DOHH2 (cell line): ENCODE measurements at regions not wholly inside any gene's neighbourhood (a gene's known extent, or its start where the extent isn't known, plus 50 kb on each side); places are given as distances from the start of the nearest gene placed in this dataset.
"Not testable (repeated sequence)": the region's sequence is repeated elsewhere in the genome, so short reads cannot be mapped to it uniquely, and the experiment has no call there.

Experiments used
- H3F3A ChIP-seq: fragments of 200-600 bp; sonication (generic), shearing (Covaris generic); 2 replicates; pipeline ENCODE4 v1.6.0; 2016; ENCODE audit warnings: antibody characterized with exemption, mild to moderate bottlenecking; ENCODE audit not compliant: control insufficient read depth, insufficient read depth
- H3K27ac ChIP-seq: fragments of 200-600 bp; sonication (generic); 2 replicates; pipeline ENCODE4 v1.5.1; 2014; ENCODE audit warnings: low read depth, mild to moderate bottlenecking, low read length, moderate library complexity
- H3K27me3 ChIP-seq: fragments of 200-600 bp; sonication (generic); 2 replicates; pipeline ENCODE4 v1.6.1; 2014; ENCODE audit warnings: mild to moderate bottlenecking, low read length, mixed read lengths; ENCODE audit not compliant: control insufficient read depth
- H3K36me3 ChIP-seq: fragments of 200-600 bp; sonication (generic); 2 replicates; pipeline ENCODE4 v1.6.1; 2014; ENCODE audit warnings: mild to moderate bottlenecking, low read length, moderate library complexity, mixed read lengths; ENCODE audit not compliant: control insufficient read depth
- H3K4me1 ChIP-seq: fragments of 200-600 bp; sonication (generic); 2 replicates; pipeline ENCODE4 v1.6.1; 2014; ENCODE audit warnings: mild to moderate bottlenecking, low read length, mixed read lengths; ENCODE audit not compliant: control insufficient read depth
- H3K4me2 ChIP-seq: fragments of 200-600 bp; sonication (generic); 2 replicates; pipeline ENCODE4 v1.6.0; 2014; ENCODE audit warnings: mild to moderate bottlenecking, low read length, moderate library complexity
- H3K4me3 ChIP-seq: fragments of 200-600 bp; sonication (generic); 2 replicates; pipeline ENCODE4 v1.5.1; 2014; ENCODE audit warnings: mild to moderate bottlenecking, low read length, mixed read lengths
- H3K79me2 ChIP-seq: fragments of 200-600 bp; sonication (generic); 2 replicates; pipeline ENCODE4 v1.6.1; 2014; ENCODE audit warnings: mild to moderate bottlenecking, low read length, mixed read lengths; ENCODE audit not compliant: control insufficient read depth
- H3K9me2 ChIP-seq: fragments of 200-600 bp; sonication (generic); replicated peaks from 2 replicates; pipeline ENCODE4 v1.6.1; 2014; ENCODE audit warnings: mild to moderate bottlenecking, low read length, mixed read lengths; ENCODE audit not compliant: control insufficient read depth
- H3K9me3 ChIP-seq: fragments of 200-600 bp; sonication (generic); 2 replicates; pipeline ENCODE4 v1.6.1; 2014; ENCODE audit warnings: antibody characterized with exemption, low read length, mixed read lengths; ENCODE audit not compliant: control insufficient read depth, insufficient read depth
- H4K20me1 ChIP-seq: fragments of 200-600 bp; sonication (generic); 2 replicates; pipeline ENCODE4 v1.6.0; 2014; ENCODE audit warnings: low read depth, mild to moderate bottlenecking, antibody characterized with exemption, low read length, moderate library complexity; ENCODE audit not compliant: control insufficient read depth, insufficient read depth
- EZH2phosphoT487 ChIP-seq: fragments of 200-600 bp; sonication (generic); IDR thresholded peaks from 2 replicates; pipeline ENCODE4 v1.6.1; 2017; ENCODE audit warnings: borderline replicate concordance, mild to moderate bottlenecking, antibody characterized with exemption, low read length, moderate library complexity, mixed read lengths
- TF ChIP-seq, protein P1 (sequence below): fragments of 200-600 bp; sonication (generic); IDR thresholded peaks from one replicate; pipeline ENCODE4 v1.5.1; 2014; ENCODE audit warnings: antibody characterized with exemption, mild to moderate bottlenecking, low read depth, low read length; ENCODE audit not compliant: poor library complexity, severe bottlenecking

DNA sequence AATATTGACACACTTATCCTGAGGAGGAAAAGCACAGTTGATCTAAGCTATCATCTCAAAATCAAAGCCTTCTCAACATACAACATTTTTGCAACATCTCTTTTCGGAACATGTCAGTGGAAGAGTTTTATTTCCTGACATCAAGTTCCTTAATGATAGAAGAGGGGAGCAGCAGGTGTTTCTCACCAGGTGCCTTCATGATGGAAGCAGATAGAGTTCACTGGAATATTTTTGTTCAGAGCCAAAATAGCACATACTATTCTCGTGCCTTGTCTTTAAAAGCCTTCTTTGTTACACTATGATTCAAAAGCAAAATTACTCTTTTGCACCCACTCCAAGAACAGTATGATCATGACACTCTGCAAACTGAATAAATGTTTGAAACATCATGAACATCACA, 176.9 kb upstream of the CCNG1 start:
- Histone ChIP-seq H3K9me3 (no peaks in the 10 kb centered on the region), H3K4me1 (no peaks in the 10 kb centered on the region), H3F3A (no peaks in the 10 kb centered on the region), H3K9me2 (no peaks in the 10 kb centered on the region), H4K20me1 (no peaks in the 10 kb centered on the region), H3K27me3 (no peaks in the 10 kb centered on the region), H3K27ac (no peak overlapping the region), H3K4me3 (no peak overlapping the region), H3K4me2 (no peak overlapping the region), H3K79me2 (no peaks in the 10 kb centered on the region), H3K36me3 (no peaks in the 10 kb centered on the region)
- no peak for TF ChIP-seq EZH2phosphoT487
- TF ChIP-seq, protein P1, sequence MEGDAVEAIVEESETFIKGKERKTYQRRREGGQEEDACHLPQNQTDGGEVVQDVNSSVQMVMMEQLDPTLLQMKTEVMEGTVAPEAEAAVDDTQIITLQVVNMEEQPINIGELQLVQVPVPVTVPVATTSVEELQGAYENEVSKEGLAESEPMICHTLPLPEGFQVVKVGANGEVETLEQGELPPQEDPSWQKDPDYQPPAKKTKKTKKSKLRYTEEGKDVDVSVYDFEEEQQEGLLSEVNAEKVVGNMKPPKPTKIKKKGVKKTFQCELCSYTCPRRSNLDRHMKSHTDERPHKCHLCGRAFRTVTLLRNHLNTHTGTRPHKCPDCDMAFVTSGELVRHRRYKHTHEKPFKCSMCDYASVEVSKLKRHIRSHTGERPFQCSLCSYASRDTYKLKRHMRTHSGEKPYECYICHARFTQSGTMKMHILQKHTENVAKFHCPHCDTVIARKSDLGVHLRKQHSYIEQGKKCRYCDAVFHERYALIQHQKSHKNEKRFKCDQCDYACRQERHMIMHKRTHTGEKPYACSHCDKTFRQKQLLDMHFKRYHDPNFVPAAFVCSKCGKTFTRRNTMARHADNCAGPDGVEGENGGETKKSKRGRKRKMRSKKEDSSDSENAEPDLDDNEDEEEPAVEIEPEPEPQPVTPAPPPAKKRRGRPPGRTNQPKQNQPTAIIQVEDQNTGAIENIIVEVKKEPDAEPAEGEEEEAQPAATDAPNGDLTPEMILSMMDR: no peak

DNA sequence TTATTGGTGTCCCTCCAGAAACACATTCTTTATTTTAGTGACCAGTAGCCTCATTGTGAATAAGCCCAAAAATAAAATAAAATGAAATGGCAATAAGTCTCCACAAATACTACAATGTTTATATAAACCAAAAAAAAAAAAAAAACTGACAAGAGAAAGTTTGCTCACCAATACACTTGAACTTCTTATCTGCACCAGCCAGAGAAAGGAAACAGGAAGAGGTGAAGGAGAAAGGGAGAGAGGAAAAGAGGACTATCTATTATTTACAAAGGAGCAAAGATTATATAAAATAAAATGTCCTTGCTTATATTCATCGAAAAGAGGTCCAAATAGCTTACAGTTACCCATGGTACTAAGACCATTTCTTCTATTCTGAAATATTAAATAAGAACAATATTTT, 176.4 kb upstream of the CCNG1 start:
- Histone ChIP-seq H3K27me3 (no peaks in the 10 kb centered on the region), H3K9me2 (no peaks in the 10 kb centered on the region), H3K79me2 (no peaks in the 10 kb centered on the region), H3K27ac (no peak overlapping the region), H3K4me1 (no peaks in the 10 kb centered on the region), H3K4me2 (no peak overlapping the region), H4K20me1 (no peaks in the 10 kb centered on the region), H3K4me3 (no peak overlapping the region), H3K36me3 (no peaks in the 10 kb centered on the region), H3K9me3 (no peaks in the 10 kb centered on the region), H3F3A (no peaks in the 10 kb centered on the region)
- TF ChIP-seq EZH2phosphoT487: no peak
- TF ChIP-seq, protein P1: no peak

DNA sequence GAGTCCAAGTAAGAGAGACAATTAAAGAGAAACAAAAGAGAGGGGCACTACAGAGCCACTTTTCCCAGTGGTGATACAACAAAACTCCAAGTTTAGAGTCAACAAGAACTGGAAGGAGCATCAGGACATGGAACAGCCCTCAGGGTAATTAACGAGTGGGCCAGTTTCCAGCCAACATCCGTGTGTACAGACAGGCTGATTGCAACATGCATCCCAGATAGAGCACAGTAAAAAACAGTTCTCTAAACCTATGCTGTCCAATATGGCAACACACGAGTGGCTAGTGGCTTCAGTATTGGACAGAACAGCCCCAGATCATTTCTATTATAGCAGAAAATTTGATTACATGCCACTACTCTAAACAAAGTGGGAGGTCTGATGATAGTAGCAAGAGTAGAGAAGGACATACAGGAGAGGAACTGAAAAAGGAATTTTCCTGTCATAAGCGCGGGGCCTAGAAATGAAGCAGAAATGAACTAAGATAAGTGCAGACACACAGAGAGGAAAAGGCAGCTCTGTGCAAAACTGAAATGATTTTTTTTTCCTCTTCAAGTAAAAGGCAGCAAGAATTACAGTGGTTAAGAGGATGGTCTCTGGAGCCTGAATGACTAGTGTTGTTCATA, 175.6 kb upstream of the CCNG1 start:
- H3K27ac ChIP-seq: no peak overlapping the region
- H3K36me3 ChIP-seq: no peaks in the 10 kb centered on the region
- H3K9me3 ChIP-seq: no peaks in the 10 kb centered on the region
- no peak overlapping the region for H3K4me3 ChIP-seq
- H3K4me1 ChIP-seq: no peaks in the 10 kb centered on the region
- H3K27me3 ChIP-seq: no peaks in the 10 kb centered on the region
- no peaks in the 10 kb centered on the region for H4K20me1 ChIP-seq
- no peaks in the 10 kb centered on the region for H3K79me2 ChIP-seq
- H3K4me2 ChIP-seq: no peak overlapping the region
- H3K9me2 ChIP-seq: no peaks in the 10 kb centered on the region
- H3F3A ChIP-seq: no peaks in the 10 kb centered on the region
- TF ChIP-seq, protein P1: no peak
- no peak for TF ChIP-seq EZH2phosphoT487

DNA sequence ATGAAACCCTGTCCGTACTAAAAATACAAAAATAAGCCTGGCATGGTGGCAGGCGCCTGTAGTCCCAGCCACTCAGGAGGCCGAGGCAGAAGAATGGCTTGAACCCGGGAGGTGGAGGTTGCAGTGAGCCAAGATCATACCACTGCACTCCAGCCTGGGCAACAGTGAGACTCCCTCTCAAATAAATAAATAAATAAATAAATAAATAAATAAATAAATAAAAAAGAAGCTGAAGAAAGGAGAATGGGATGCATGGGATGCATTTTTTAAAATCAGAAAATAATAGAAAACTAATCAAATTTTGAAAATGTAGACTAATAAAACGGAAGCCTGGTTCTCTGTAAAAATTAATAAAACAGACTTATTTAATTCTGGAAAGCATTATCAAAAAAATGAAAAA, 171.1 kb upstream of the CCNG1 start:
- H3K4me1 ChIP-seq, H4K20me1 ChIP-seq, H3K4me2 ChIP-seq, H3K4me3 ChIP-seq, H3K36me3 ChIP-seq, H3K27me3 ChIP-seq, H3F3A ChIP-seq, H3K9me2 ChIP-seq, H3K9me3 ChIP-seq, H3K27ac ChIP-seq, H3K79me2 ChIP-seq: not testable (repeated sequence)
